HG03095 (cell line): ENCODE measurements at regions not wholly inside any gene's neighbourhood (a gene's known extent, or its start where the extent isn't known, plus 50 kb on each side); places are given as distances from the start of the nearest gene placed in this dataset.
"Not testable (repeated sequence)": the region's sequence is repeated elsewhere in the genome, so short reads cannot be mapped to it uniquely, and the experiment has no call there.

ENCODE experiments used
- ATAC-seq: cut with Tn5 transposase; IDR thresholded peaks from one replicate; pipeline ENCODE4 v1.9.1; 2021; ENCODE audit warnings: moderate library complexity; ENCODE audit not compliant: unreplicated experiment

DNA sequence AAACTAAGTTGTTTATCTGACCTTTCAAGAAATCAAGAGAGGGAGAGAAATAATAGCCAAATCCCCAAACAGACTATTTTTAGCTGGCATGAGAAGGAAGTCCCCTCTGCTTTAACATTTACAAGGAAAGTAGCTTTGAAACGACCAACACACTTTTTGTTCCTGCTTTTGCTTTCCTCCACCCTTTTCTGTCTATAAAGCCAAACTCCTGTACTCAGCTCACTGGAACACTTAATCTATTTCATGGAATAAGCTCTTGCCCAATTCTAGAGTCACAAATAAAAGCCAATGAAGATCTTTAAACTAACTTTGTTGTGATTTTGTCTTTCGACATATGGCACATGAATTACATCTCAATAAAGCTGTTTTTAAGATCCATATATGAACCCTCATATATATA lies 86.8 kb upstream of the CCDC71L start:
- no peak for ATAC-seq

DNA sequence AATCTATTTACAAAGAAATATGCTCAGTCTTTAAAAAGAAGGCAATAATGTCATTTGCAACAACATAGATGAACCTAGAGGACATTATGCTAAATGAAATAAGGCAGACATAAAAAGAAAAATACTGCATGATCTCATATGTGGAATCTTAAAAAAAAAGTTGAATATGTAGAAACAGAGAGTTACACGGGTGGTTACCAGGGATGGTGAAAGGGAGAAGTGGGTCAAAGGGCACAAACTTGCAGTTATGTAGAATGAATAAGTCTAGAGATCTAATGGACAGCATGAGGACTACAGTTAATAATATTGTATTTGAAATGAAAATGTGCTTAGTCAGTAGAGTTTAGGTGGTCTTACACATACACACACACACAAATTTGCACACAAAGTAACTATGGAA lies 88.2 kb upstream of the CCDC71L start:
- ATAC-seq, result no peak

- ATAC-seq, result no peak
Observed at GRCh38 chr7:106750773-106751172, 89.8 kb upstream of the CCDC71L start.

DNA sequence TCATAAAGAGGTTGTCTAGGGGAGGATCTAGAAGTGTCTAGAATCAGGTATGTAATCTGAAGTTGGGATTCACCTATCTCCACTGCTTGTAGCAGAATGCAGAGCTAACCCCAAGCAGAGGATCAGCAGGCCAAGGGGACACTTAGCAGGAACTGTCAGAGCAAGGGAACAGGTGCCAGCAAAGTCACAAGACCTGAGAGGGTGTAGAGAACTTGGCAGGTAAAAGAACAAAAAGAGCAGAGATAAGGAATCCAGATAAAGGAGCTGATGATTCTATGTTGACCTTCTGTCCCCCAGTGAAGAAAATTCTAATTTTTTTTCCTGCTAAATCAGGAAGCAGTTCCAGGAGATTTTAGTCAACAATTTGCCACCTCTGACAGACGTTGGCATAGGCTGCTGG lies 91.4 kb upstream of the CCDC71L start:
- no peak for ATAC-seq

DNA sequence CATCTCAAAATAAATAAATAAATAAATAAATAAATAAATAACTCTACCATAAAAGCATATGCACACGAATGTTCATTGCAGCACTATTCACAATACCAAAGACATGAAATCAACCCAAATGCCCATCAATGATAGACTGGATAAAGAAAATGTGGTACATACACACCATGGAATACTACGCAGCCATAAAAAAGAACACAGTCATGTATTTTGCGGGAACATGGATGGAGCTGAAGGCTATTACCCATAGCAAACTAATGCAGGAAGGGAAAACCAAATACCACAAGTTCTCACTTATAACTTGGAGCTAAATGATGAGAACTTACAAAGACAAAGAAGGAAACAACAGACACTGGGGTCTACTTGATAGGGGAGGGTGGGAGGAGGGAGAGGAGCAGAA lies 94.1 kb upstream of the CCDC71L start:
- ATAC-seq, result not testable (repeated sequence)

- no peak for ATAC-seq
Observed at GRCh38 chr7:106755641-106756040, 94.7 kb upstream of the CCDC71L start.

DNA sequence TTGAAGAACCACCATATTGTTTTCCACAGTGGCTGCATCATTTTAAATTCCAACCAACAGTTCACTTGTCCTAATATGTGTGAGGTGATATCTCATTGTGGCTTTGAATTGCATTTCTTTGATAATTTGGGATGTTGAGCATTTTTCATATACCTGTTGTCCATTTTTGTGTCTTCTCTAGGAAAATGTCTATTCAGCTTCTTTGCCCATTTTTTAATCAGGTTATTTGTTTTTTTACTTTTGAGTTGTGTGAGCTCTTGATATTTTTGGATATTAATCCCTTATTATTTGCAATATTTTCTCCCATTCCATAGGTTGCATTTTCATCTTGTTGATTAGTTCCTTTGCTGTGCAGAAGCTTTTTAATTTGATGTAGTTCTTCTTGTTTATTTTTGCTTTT lies 95.1 kb upstream of the CCDC71L start:
- no peak for ATAC-seq

- ATAC-seq, result no peak
Observed at GRCh38 chr7:106756884-106757283, 95.9 kb upstream of the CCDC71L start.

DNA sequence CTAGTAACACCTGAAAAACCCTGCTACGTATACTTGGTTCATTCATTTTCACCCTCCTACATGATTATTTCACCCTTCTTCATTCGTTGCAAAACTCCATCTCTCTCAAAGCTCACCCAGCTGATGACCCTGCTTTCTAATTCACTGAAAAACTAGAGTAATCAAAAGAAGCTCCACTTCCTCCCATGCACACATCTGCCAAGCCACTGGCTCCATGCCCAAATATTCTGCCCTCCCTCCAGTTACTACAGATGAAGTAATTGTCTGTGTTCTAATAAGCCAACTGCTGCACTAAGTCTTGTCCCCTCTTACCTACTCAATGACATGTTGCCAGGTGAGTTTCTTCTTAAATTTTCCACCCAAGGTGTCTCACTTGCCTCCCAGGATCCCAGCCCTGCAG lies 96.9 kb upstream of the CCDC71L start:
- no peak for ATAC-seq

DNA sequence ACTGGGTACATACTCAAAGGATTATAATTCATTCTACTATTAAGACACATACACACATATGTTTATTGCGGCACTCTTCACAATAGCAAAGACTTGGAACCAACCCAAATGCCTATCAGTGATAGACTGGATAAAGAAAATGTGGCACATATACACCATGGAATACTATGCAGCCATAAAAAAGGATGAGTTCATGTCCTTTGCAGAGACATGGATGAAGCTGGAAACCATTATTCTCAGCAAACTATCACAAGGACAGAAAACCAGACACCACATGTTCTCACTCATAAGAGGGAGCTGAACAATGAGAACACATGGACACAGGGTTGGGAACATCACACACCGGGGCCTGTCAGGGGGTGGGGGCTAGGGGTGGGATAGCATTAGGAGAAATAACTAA lies 101.9 kb upstream of the CCDC71L start:
- not testable (repeated sequence) for ATAC-seq

DNA sequence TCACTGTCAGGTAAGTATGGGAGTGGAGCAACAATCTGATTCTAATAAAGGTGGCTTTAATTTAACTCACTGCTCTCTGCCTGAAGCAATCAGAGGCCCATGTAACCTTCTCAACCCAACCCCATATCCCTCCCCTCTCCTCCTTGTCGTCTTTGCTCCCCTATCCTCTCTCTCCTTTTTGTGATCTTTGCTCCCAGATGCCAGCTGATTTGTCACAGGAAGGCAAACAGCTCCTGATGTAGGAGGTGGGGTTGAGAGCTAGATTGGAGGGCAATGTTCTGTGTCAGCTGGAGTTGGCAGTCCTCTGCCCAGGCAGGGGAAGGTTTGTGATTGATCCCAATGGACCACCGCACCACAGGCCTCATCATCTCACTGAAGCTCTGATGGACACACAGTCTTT lies 101.4 kb upstream of the PIK3CG start:
- ATAC-seq, result no peak

- no peak for ATAC-seq
Observed at GRCh38 chr7:106765727-106766355, 99.2 kb upstream of the PIK3CG start.

DNA sequence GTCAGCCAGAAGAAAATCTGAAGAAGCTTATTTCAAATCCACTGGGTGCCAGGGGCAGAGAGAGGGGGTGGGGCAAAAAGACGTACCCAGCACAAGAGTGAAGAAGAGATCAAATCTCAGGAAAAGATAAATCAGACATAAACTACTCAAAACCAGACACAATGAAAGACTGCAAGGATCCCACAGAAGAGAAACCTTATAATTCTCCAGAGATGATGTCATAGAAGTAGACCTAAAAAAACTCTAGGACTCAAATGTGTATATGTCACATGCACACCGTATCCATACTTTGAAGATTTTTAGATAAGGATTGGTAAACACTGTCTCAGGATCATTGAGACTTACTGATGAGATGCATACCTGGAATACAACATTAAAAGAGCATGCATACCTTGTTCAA lies 98.5 kb upstream of the PIK3CG start:
- no peak for ATAC-seq

- no peak for ATAC-seq
Observed at GRCh38 chr7:106767078-106767477, 98.0 kb upstream of the PIK3CG start.

- peak; percentile 45 for ATAC-seq
Observed at GRCh38 chr7:106767498-106768323, 97.4 kb upstream of the PIK3CG start.

GRCh38 chr7:106768324-106768751 lies 96.7 kb upstream of the PIK3CG start:
- ATAC-seq, result peak; percentile 67

DNA sequence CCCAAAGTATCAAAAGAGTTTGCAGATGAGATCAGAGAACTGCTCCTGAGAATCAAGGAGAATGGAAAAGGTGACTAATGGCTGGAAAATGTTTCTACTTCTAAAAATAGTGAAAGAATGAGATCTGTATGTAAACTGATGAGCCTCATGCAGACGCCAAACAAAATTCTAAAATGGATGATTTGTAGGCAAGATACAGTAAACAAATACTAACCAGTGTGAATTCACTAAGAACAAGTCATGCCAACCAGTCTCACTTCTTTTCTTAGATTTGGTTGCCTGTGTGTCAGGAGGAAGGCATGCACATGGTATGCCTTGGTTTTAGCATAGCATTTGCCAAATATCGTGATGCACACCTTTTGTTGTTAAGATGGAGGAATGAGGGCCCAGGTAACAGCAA lies 94.9 kb upstream of the PIK3CG start:
- ATAC-seq, result no peak

- no peak for ATAC-seq
Observed at GRCh38 chr7:106772655-106773108, 92.4 kb upstream of the PIK3CG start.

DNA sequence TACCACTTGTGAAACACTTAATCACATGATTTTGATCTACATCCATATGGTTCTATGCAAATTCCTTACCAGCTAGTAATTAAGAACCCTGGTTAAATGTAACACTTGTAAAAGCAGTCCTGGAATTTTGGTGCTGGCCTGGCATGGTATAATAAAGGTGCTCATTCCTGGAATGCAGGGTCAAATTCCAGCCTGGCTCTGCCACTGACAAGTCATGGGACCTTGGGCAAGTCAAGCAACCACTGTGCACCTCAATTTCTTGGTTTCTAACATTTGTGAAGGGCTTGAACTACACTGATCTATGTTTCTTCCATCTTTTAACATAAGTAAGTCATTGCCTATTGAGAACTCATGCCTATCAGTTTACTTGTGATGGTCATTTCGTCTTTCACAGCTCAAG lies 91.9 kb upstream of the PIK3CG start:
- ATAC-seq, result no peak

DNA sequence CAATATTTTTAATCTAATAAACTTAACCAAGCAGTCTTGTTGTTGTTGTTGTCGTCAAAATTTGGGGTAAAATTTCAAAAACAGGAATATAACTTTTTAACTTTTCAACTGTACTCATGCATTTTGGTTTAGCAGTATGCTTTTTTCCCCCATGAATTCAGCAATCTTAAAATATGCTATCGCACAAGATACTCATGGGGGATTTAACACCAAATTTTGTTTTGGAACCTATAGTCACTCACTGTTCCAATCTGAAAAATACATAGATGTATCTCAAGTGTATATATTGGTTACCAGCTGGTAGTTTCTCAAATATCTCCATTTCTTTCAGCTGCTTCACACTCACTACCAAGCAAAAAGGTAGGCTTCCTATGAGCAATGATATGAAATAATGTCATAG lies 91.4 kb upstream of the PIK3CG start:
- no peak for ATAC-seq

GRCh38 chr7:106774213-106774767 lies 90.8 kb upstream of the PIK3CG start:
- ATAC-seq, result no peak
